Lower leg skin (tissue), 3 donors: ENCODE measurements at regions not wholly inside any gene's neighbourhood (a gene's known extent, or its start where the extent isn't known, plus 50 kb on each side); places are given as distances from the start of the nearest gene placed in this dataset.

Experiments
- CTCF ChIP-seq, 3 donors: fragments of 450-650 bp; IDR thresholded peaks; one replicate each; pipeline ENCODE4 v1.5.1; 2016; ENCODE audit warnings: antibody characterized with exemption in 3 of 3, mild to moderate bottlenecking in 3 of 3, moderate library complexity in 2 of 3
- POLR2A ChIP-seq, 2 donors: fragments of 450-650 bp; IDR thresholded peaks; one replicate each; pipeline ENCODE4 v1.6.1; 2016 to 2017; ENCODE audit warnings: antibody characterized with exemption in 2 of 2, mild to moderate bottlenecking in 1 of 2, moderate library complexity in 1 of 2

- no peak for TF ChIP-seq CTCF (IDR thresholded peaks at IDR 0.05)
- TF ChIP-seq POLR2A (IDR thresholded peaks at IDR 0.05) = no peak
Observed at GRCh38 chr2:45104429-45104828, 95.2 kb upstream of the SIX2 start.
